Prostate gland (tissue), 2 donors: ENCODE measurements at regions not wholly inside any gene's neighbourhood (a gene's known extent, or its start where the extent isn't known, plus 50 kb on each side); places are given as distances from the start of the nearest gene placed in this dataset.
"Not testable (repeated sequence)": the region's sequence is repeated elsewhere in the genome, so short reads cannot be mapped to it uniquely, and the experiment has no call there.

Experiments
- DNase-seq: peaks from one replicate; pipeline ENCODE4 v3.0.0-alpha.2; 2019; ENCODE audit warnings: low spot score
- H3K27ac ChIP-seq, 2 donors: fragments of 200-600 bp; sonication (generic); 2 replicates each; pipeline ENCODE4 v1.5.1; 2017 to 2019
- H3K27me3 ChIP-seq: fragments of 200-600 bp; sonication (generic); replicated peaks from 2 replicates; pipeline ENCODE4 v1.5.1; 2019; ENCODE audit not compliant: insufficient read depth
- H3K36me3 ChIP-seq, 2 donors: fragments of 200-600 bp; sonication (generic); 1 replicate in 1 of 2; 2 replicates in 1 of 2; pipeline versions ENCODE4 v1.5.1 to v1.8.1; 2017 to 2019
- H3K4me1 ChIP-seq: fragments of 200-600 bp; sonication (generic); replicated peaks from 2 replicates; pipeline ENCODE4 v1.5.1; 2019
- H3K4me3 ChIP-seq, 2 donors: fragments of 200-600 bp; sonication (generic); 2 replicates each; pipeline ENCODE4 v1.5.1; 2017 to 2019
- H3K9me3 ChIP-seq: fragments of 200-600 bp; sonication (generic); 2 replicates; pipeline ENCODE4 v1.5.1; 2017
- POLR2A ChIP-seq: fragments of 450-650 bp; IDR thresholded peaks from one replicate; pipeline ENCODE4 v1.6.1; 2016; ENCODE audit warnings: antibody characterized with exemption, mild to moderate bottlenecking
- POLR2AphosphoS5 ChIP-seq: sonication (generic); formaldehyde crosslinking; IDR thresholded peaks from one replicate; pipeline ENCODE4 v1.6.1; 2017; ENCODE audit warnings: antibody characterized with exemption
- WGBS: methylation state at CpG from one replicate; pipeline ENCODE4 v1.1.5; 2018; 5-methylcytosine and 5-hydroxymethylcytosine counted together
- intact Hi-C: fragments of 100-400 bp; cut with DNase I; formaldehyde crosslinking; loops from one replicate; pipeline ENCODE4 v1.14.2; 2022
- TF ChIP-seq, protein P1 (sequence below), 4 experiments: fragments of 200-600 bp in 2 of 4; fragments of 450-650 bp in 2 of 4; sonication (generic) in 2 of 4; IDR thresholded peaks; 1 replicate in 3 of 4; 2 replicates in 1 of 4; pipeline ENCODE4 v1.5.1; 2016 to 2019; ENCODE audit warnings: antibody characterized with exemption in 4 of 4, mild to moderate bottlenecking in 2 of 4, moderate library complexity in 2 of 4

DNA sequence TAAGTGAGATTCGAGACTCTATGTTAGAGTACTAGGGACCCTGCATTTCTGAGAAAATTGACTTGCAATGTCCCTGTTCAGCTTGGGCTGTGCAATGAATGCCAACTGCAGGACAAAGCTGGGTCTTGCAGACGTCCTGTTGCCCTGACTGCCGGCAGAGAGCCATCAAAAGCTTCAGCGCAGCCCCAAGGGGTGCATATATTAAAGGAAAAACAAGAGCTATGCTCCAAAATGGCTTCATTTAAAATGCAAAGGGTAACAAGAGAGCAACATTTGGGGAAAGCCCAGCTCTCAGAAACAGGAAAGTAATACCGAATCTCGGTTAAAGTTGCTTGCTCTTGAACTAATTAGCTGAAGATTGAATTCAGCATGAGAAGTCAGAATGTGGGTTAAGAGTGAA lies 110.9 kb upstream of the PNPT1 start:
- Histone ChIP-seq H3K36me3 (no peaks in the 10 kb centered on the region), H3K4me3 (no peak overlapping the region), H3K27me3 (no peaks in the 10 kb centered on the region), H3K9me3 (no peaks in the 10 kb centered on the region), H3K4me1 (no peaks in the 10 kb centered on the region), H3K27ac (no peak overlapping the region)
- no peak for DNase-seq
- 77% methylated on average over 6 of the region's 6 CpGs for WGBS
- TF ChIP-seq, protein P1, sequence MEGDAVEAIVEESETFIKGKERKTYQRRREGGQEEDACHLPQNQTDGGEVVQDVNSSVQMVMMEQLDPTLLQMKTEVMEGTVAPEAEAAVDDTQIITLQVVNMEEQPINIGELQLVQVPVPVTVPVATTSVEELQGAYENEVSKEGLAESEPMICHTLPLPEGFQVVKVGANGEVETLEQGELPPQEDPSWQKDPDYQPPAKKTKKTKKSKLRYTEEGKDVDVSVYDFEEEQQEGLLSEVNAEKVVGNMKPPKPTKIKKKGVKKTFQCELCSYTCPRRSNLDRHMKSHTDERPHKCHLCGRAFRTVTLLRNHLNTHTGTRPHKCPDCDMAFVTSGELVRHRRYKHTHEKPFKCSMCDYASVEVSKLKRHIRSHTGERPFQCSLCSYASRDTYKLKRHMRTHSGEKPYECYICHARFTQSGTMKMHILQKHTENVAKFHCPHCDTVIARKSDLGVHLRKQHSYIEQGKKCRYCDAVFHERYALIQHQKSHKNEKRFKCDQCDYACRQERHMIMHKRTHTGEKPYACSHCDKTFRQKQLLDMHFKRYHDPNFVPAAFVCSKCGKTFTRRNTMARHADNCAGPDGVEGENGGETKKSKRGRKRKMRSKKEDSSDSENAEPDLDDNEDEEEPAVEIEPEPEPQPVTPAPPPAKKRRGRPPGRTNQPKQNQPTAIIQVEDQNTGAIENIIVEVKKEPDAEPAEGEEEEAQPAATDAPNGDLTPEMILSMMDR (IDR thresholded peaks at IDR 0.05), result no peak
- no peak for TF ChIP-seq POLR2AphosphoS5
- TF ChIP-seq POLR2A, result no peak
- intact Hi-C loops, result no loop called here

DNA sequence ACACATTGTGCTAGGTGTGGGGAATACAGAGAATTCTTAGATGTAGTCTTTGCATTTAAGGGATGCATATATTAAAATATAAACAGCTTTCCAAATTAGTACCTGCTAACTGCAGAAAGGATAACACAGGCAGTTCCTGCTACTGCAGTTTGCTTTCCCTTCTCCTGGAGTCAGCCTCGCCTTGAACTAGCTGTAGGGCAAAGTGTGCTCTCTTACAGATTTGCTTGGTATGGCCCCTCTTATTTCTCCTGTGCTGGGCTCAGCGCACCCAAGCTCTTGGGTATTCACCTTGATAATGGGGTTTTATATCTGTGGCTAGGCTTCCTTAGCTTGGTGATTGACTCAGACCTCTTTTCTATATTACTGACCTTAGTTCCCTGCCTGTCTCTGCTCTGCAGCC lies 108.4 kb upstream of the PNPT1 start:
- Histone ChIP-seq H3K9me3 (no peaks in the 10 kb centered on the region), H3K4me3 (no peak overlapping the region), H3K4me1 (no peaks in the 10 kb centered on the region), H3K27ac (no peak overlapping the region), H3K27me3 (no peaks in the 10 kb centered on the region), H3K36me3 (no peaks in the 10 kb centered on the region)
- 92% methylated on average over 2 of the region's 2 CpGs for WGBS
- no peak for DNase-seq
- TF ChIP-seq POLR2AphosphoS5 (no peak), POLR2A (no peak)
- TF ChIP-seq, protein P1 (IDR thresholded peaks at IDR 0.05), result no peak
- intact Hi-C loops, result no loop called here

DNA sequence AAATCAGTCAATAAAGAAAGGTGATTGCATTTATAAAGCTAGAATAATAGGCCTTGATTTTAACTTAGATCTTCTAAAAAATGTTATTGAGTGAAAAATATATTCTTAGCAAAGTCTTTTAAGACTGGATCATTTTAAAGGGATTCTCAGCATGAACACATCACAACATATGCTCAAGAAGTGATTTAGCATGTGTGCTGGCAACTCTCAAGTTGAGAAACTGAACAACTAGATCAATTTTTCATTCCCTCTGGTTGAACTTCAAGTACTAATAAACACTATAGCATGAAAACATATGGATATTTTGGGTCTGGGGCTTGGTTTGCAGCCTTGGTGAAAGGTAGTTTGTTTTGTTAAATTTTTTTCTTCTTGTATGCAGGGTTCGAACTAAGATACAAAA lies 107.8 kb upstream of the PNPT1 start:
- Histone ChIP-seq H3K36me3 (no peaks in the 10 kb centered on the region), H3K9me3 (no peaks in the 10 kb centered on the region), H3K27ac (no peak overlapping the region), H3K4me1 (no peaks in the 10 kb centered on the region), H3K27me3 (no peaks in the 10 kb centered on the region), H3K4me3 (no peak overlapping the region)
- 89% methylated on average over 1 of the region's 1 CpG for WGBS
- TF ChIP-seq, protein P1 (IDR thresholded peaks at IDR 0.05), result no peak
- intact Hi-C loops, result no loop called here
- no peak for DNase-seq

DNA sequence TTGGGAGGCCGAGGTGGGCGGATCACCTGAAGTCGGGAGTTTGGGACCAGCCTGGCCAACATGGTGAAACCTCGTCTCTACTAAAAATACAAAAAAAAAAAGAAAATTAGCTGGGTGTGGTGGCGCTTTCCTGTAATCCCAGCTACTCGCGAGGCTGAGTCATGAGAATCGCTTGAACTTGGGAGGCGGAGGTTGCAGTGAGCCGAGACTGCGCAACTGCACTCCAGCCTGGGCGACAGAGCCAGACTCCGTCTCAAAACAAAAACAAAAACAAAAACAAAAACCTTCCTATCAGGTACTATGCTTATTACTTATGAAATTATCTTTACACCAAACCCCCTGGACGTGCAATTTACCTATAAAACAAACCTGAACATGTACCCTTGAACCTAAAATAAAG lies 106.0 kb upstream of the PNPT1 start:
- DNase-seq, H3K4me1 ChIP-seq, H3K4me3 ChIP-seq, H3K36me3 ChIP-seq, H3K27me3 ChIP-seq, H3K9me3 ChIP-seq, H3K27ac ChIP-seq, intact Hi-C loops: not testable (repeated sequence)
- WGBS, result 88% methylated on average over 14 of the region's 14 CpGs

DNA sequence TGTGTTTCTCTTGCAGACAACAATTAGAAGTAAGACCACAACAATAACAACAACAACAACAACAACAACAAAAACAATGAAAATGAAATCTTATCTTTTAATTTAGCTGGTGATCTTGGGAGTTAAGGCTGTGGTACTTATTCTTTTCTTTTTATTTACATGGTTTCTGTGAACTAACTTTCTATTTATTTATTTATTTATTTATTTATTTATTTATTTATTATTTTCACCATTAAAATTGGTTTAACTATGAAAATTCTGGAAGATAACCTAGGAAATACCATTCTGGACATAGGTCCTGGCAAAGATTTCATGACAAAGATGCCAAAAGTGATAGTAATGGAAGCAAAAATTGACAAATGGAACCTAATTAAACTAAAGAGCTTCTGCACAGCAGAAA lies 102.5 kb upstream of the PNPT1 start:
- Histone ChIP-seq H3K4me1 (no peaks in the 10 kb centered on the region), H3K27me3 (no peaks in the 10 kb centered on the region), H3K27ac (no peak overlapping the region), H3K36me3 (no peaks in the 10 kb centered on the region), H3K9me3 (no peaks in the 10 kb centered on the region), H3K4me3 (no peak overlapping the region)
- intact Hi-C loops, result no loop called here
- DNase-seq, result no peak
- TF ChIP-seq, protein P1 (IDR thresholded peaks at IDR 0.05), result no peak
- TF ChIP-seq POLR2A (no peak), POLR2AphosphoS5 (no peak)

DNA sequence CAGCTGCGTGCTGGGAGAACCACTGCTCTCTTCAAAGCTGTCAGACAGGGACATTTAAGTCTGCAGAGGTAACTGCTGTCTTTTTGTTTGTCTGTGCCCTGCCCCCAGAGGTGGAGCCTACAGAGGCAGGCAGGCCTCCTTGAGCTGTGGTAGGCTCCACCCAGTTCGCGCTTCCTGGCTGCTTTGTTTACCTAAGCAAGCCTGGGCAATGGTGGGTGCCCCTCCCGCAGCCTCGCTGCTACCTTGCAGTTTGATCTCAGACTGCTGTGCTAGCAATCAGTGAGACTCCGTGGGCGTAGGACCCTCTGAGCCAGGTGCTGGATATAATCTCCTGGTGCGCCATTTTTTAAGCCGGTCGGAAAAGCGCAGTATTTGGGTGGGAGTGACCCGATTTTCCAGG lies 100.0 kb upstream of the PNPT1 start:
- H3K27me3 ChIP-seq, H3K9me3 ChIP-seq, DNase-seq, H3K4me3 ChIP-seq, H3K27ac ChIP-seq, H3K4me1 ChIP-seq, H3K36me3 ChIP-seq, intact Hi-C loops: not testable (repeated sequence)
- WGBS, result 87% methylated on average over 11 of the region's 12 CpGs
